C4-2B (cell line): ENCODE measurements at regions not wholly inside any gene's neighbourhood (a gene's known extent, or its start where the extent isn't known, plus 50 kb on each side); places are given as distances from the start of the nearest gene placed in this dataset.

Source experiments
- CTCF ChIP-seq: fragments of 450-650 bp; conservative IDR thresholded peaks from 2 replicates; pipeline ENCODE4 v1.5.1; 2017; ENCODE audit warnings: mild to moderate bottlenecking
- ZFX ChIP-seq: fragments of 450-650 bp; IDR thresholded peaks from 2 replicates; pipeline ENCODE4 v1.6.1; 2017

GRCh38 chr20:52631469-52631868, 340.7 kb upstream of the TSHZ2 start:
- TF ChIP-seq CTCF (no peak), ZFX (no peak)
